HEK293 (cell line): ENCODE measurements at regions not wholly inside any gene's neighbourhood (a gene's known extent, or its start where the extent isn't known, plus 50 kb on each side); places are given as distances from the start of the nearest gene placed in this dataset.

Experiments used
- OVOL3 ChIP-seq: fragments of 450-650 bp; formaldehyde crosslinking; IDR thresholded peaks from 2 replicates; pipeline ENCODE4 v1.5.1; 2016; ENCODE audit warnings: missing biosample characterization, missing genetic modification characterization
- TRIM28 ChIP-seq: IDR thresholded peaks from 2 replicates; pipeline ENCODE4 v1.6.1; 2011; ENCODE audit warnings: low read length, control low read depth, borderline replicate concordance
- ZNF114 ChIP-seq: fragments of 450-650 bp; formaldehyde crosslinking; IDR thresholded peaks from 2 replicates; pipeline ENCODE4 v1.5.0; 2017; ENCODE audit warnings: missing biosample characterization, missing genetic modification characterization
- ZNF292 ChIP-seq: fragments of 450-650 bp; formaldehyde crosslinking; IDR thresholded peaks from 2 replicates; pipeline ENCODE4 v1.5.1; 2016; ENCODE audit warnings: low read depth, missing biosample characterization, missing genetic modification characterization, borderline replicate concordance
- ZNF362 ChIP-seq: fragments of 450-650 bp; formaldehyde crosslinking; IDR thresholded peaks from 2 replicates; pipeline ENCODE4 v1.5.1; 2016; ENCODE audit warnings: missing biosample characterization, missing genetic modification characterization
- ZNF48 ChIP-seq: fragments of 450-650 bp; formaldehyde crosslinking; IDR thresholded peaks from 2 replicates; pipeline ENCODE4 v1.5.1; 2016; ENCODE audit warnings: missing biosample characterization, missing genetic modification characterization
- ZNF501 ChIP-seq: fragments of 450-650 bp; formaldehyde crosslinking; IDR thresholded peaks from 2 replicates; pipeline ENCODE4 v1.5.1; 2016; ENCODE audit warnings: missing biosample characterization, missing genetic modification characterization
- ZNF747 ChIP-seq: fragments of 450-650 bp; formaldehyde crosslinking; IDR thresholded peaks from 2 replicates; pipeline ENCODE4 v1.5.1; 2016; ENCODE audit warnings: missing biosample characterization, missing genetic modification characterization
- TF ChIP-seq, protein P1 (sequence below): fragments of 450-650 bp; formaldehyde crosslinking; IDR thresholded peaks from 2 replicates; pipeline ENCODE4 v1.5.1; 2016; ENCODE audit warnings: missing biosample characterization, missing genetic modification characterization
- TF ChIP-seq, protein P2 (sequence below): sonication (generic); formaldehyde crosslinking; IDR thresholded peaks from 2 replicates; pipeline ENCODE4 v1.8.1; 2022; ENCODE audit warnings: mild to moderate bottlenecking, moderate library complexity, missing genetic modification reagents
- TF ChIP-seq, protein P3 (sequence below): fragments of 450-650 bp; formaldehyde crosslinking; IDR thresholded peaks from 2 replicates; pipeline ENCODE4 v1.5.1; 2016; ENCODE audit warnings: missing biosample characterization, missing genetic modification characterization
- TF ChIP-seq, protein P4 (sequence below): fragments of 450-650 bp; formaldehyde crosslinking; conservative IDR thresholded peaks from 2 replicates; pipeline ENCODE4 v1.5.1; 2016; ENCODE audit warnings: low read depth, missing biosample characterization, missing genetic modification characterization

DNA sequence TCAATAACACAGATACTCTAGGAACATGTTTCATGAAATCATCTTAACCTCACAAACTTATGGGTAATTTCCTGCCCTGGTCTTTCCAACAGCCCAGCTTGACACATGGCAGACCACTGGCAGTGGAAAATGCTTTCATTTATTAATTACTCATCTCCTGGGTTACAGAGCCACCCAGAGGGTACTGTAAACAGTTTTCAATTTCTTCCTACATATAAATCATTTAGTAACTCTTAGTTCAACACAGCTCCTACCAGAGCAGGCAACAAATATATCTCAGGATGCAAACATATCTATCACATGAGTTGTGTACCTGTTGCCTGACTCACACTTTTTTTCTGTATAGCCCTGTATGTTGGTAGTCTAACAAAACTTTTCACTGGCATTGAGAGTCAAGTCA, 99.2 kb upstream of the VRK2 start:
- TF ChIP-seq, protein P1, sequence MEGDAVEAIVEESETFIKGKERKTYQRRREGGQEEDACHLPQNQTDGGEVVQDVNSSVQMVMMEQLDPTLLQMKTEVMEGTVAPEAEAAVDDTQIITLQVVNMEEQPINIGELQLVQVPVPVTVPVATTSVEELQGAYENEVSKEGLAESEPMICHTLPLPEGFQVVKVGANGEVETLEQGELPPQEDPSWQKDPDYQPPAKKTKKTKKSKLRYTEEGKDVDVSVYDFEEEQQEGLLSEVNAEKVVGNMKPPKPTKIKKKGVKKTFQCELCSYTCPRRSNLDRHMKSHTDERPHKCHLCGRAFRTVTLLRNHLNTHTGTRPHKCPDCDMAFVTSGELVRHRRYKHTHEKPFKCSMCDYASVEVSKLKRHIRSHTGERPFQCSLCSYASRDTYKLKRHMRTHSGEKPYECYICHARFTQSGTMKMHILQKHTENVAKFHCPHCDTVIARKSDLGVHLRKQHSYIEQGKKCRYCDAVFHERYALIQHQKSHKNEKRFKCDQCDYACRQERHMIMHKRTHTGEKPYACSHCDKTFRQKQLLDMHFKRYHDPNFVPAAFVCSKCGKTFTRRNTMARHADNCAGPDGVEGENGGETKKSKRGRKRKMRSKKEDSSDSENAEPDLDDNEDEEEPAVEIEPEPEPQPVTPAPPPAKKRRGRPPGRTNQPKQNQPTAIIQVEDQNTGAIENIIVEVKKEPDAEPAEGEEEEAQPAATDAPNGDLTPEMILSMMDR (tag by site-specific recombination), result no peak
- no peak for TF ChIP-seq ZNF747 (tag by site-specific recombination)
- TF ChIP-seq OVOL3, result no peak
- TF ChIP-seq, protein P2, sequence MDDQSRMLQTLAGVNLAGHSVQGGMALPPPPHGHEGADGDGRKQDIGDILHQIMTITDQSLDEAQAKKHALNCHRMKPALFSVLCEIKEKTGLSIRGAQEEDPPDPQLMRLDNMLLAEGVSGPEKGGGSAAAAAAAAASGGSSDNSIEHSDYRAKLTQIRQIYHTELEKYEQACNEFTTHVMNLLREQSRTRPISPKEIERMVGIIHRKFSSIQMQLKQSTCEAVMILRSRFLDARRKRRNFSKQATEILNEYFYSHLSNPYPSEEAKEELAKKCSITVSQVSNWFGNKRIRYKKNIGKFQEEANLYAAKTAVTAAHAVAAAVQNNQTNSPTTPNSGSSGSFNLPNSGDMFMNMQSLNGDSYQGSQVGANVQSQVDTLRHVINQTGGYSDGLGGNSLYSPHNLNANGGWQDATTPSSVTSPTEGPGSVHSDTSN, result no peak
- no peak for TF ChIP-seq ZNF501 (tag by site-specific recombination)
- TF ChIP-seq ZNF48, result no peak
- no peak for TF ChIP-seq ZNF292 (tag by site-specific recombination)
- TF ChIP-seq, protein P3, sequence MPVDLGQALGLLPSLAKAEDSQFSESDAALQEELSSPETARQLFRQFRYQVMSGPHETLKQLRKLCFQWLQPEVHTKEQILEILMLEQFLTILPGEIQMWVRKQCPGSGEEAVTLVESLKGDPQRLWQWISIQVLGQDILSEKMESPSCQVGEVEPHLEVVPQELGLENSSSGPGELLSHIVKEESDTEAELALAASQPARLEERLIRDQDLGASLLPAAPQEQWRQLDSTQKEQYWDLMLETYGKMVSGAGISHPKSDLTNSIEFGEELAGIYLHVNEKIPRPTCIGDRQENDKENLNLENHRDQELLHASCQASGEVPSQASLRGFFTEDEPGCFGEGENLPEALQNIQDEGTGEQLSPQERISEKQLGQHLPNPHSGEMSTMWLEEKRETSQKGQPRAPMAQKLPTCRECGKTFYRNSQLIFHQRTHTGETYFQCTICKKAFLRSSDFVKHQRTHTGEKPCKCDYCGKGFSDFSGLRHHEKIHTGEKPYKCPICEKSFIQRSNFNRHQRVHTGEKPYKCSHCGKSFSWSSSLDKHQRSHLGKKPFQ (tag by site-specific recombination), result no peak
- TF ChIP-seq, protein P4, sequence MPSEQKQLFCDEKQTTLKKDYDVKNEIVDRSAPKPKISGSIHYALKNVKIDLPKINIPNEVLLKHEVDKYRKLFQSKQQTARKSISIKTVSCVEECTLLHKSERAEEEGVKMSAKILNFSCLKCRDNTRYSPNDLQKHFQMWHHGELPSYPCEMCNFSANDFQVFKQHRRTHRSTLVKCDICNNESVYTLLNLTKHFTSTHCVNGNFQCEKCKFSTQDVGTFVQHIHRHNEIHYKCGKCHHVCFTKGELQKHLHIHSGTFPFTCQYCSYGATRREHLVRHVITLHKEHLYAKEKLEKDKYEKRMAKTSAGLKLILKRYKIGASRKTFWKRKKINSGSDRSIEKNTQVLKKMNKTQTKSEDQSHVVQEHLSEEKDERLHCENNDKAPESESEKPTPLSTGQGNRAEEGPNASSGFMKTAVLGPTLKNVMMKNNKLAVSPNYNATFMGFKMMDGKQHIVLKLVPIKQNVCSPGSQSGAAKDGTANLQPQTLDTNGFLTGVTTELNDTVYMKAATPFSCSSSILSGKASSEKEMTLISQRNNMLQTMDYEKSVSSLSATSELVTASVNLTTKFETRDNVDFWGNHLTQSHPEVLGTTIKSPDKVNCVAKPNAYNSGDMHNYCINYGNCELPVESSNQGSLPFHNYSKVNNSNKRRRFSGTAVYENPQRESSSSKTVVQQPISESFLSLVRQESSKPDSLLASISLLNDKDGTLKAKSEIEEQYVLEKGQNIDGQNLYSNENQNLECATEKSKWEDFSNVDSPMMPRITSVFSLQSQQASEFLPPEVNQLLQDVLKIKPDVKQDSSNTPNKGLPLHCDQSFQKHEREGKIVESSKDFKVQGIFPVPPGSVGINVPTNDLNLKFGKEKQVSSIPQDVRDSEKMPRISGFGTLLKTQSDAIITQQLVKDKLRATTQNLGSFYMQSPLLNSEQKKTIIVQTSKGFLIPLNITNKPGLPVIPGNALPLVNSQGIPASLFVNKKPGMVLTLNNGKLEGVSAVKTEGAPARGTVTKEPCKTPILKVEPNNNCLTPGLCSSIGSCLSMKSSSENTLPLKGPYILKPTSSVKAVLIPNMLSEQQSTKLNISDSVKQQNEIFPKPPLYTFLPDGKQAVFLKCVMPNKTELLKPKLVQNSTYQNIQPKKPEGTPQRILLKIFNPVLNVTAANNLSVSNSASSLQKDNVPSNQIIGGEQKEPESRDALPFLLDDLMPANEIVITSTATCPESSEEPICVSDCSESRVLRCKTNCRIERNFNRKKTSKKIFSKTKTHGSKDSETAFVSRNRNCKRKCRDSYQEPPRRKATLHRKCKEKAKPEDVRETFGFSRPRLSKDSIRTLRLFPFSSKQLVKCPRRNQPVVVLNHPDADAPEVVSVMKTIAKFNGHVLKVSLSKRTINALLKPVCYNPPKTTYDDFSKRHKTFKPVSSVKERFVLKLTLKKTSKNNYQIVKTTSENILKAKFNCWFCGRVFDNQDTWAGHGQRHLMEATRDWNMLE (tag by site-specific recombination), result no peak
- no peak for TF ChIP-seq ZNF114
- no peak for TF ChIP-seq TRIM28
- TF ChIP-seq ZNF362 (tag by site-specific recombination), result no peak
